Naive B cell (primary cell): ENCODE measurements at regions not wholly inside any gene's neighbourhood (a gene's known extent, or its start where the extent isn't known, plus 50 kb on each side); places are given as distances from the start of the nearest gene placed in this dataset.
A peak's percentile ranks its signal among the peaks of the same experiment; 100 is the strongest.
"Not testable (repeated sequence)": the region's sequence is repeated elsewhere in the genome, so short reads cannot be mapped to it uniquely, and the experiment has no call there.

Experiments used
- ATAC-seq, 2 donors: fragments of 150-1000 bp; cut with Tn5 transposase; 2 replicates each; pipeline ENCODE4 v1.10.0; 2021; ENCODE audit warnings: low read depth in 2 of 2, mild to moderate bottlenecking in 2 of 2, moderate library complexity in 2 of 2
- DNase-seq: peaks from one replicate; pipeline ENCODE4 v3.0.0; 2022
- H3K27ac Mint-ChIP-seq, 6 donors: one replicate each; pipeline ENCODE4 v1.8.0; 2020 to 2022; ENCODE audit warnings: mild to moderate bottlenecking in 6 of 6, mixed read lengths in 6 of 6, moderate library complexity in 5 of 6, inconsistent platforms in 2 of 6
- H3K27me3 Mint-ChIP-seq, 3 donors: one replicate each; pipeline ENCODE4 v1.8.0; 2021 to 2022; ENCODE audit warnings: mixed read lengths in 3 of 3, mild to moderate bottlenecking in 1 of 3
- H3K36me3 Mint-ChIP-seq, 2 donors: one replicate each; pipeline ENCODE4 v1.8.0; 2020 to 2022; ENCODE audit warnings: mixed read lengths in 2 of 2, inconsistent platforms in 1 of 2, mild to moderate bottlenecking in 1 of 2
- H3K4me1 Mint-ChIP-seq, 3 donors: one replicate each; pipeline ENCODE4 v1.8.0; 2020 to 2022; ENCODE audit warnings: mixed read lengths in 3 of 3, inconsistent platforms in 1 of 3, mild to moderate bottlenecking in 1 of 3, moderate library complexity in 1 of 3
- H3K4me3 Mint-ChIP-seq, 8 donors: one replicate each; pipeline ENCODE4 v1.8.0; 2020 to 2022; ENCODE audit warnings: mild to moderate bottlenecking in 8 of 8, mixed read lengths in 8 of 8, moderate library complexity in 8 of 8, inconsistent platforms in 2 of 8
- H3K9me3 Mint-ChIP-seq, 7 donors: one replicate each; pipeline ENCODE4 v1.8.0; 2020 to 2022; ENCODE audit warnings: mixed read lengths in 7 of 7, mild to moderate bottlenecking in 5 of 7, inconsistent platforms in 2 of 7, moderate library complexity in 1 of 7

DNA sequence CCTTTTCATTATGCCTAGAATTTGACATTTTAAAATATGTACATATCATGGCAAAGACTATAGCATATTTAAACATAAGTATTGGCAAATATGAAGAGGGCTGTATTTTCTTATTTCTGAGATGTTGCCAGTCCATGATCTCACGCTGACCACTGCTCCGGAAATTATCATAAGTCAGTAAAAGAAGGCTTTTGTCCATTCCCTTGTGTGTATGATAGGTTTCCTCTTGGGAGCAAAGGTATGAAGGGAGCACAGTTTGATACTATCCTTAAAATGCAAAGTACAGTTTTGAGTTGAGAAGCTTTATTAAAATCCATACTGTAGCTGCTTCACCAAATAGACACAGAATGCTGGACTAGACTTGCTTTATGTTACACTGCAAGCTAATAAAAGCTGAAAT lies 52.6 kb upstream of the AGA start:
- Mint-ChIP-seq H3K4me3 (no peak overlapping the region), H3K27ac (no peak overlapping the region), H3K4me1 (no peaks in the 10 kb centered on the region), H3K36me3 (no peaks in the 10 kb centered on the region), H3K9me3 (peaks cover 0 to 1% (median 0%) of the 10 kb centered on the region in 7 donors), H3K27me3 (no peaks in the 10 kb centered on the region)
- ATAC-seq (no peak), DNase-seq (no peak)

GRCh38 chr4:177495626-177496025 lies 53.4 kb upstream of the AGA start:
- not testable (repeated sequence) for H3K4me1 Mint-ChIP-seq

GRCh38 chr4:177499537-177499936 lies 57.3 kb upstream of the AGA start:
- H3K27me3 Mint-ChIP-seq = no peaks in the 10 kb centered on the region
- H3K4me3 Mint-ChIP-seq = no peak overlapping the region
- H3K27ac Mint-ChIP-seq = no peak overlapping the region
- DNase-seq (no peak), ATAC-seq (no peak)
- H3K4me1 Mint-ChIP-seq = peaks cover 0 to 6% (median 6%) of the 10 kb centered on the region in 3 donors
- H3K9me3 Mint-ChIP-seq = peaks cover 0 to 21% (median 8%) of the 10 kb centered on the region in 7 donors
- H3K36me3 Mint-ChIP-seq = no peaks in the 10 kb centered on the region

More at GRCh38 chr4:177495626-177496025, 53.4 kb upstream of the AGA start:
- H3K4me3 Mint-ChIP-seq, H3K27ac Mint-ChIP-seq, H3K36me3 Mint-ChIP-seq, H3K9me3 Mint-ChIP-seq, DNase-seq, ATAC-seq, H3K27me3 Mint-ChIP-seq: not testable (repeated sequence)

- H3K9me3 Mint-ChIP-seq = peaks cover 1 to 20% (median 10%) of the 10 kb centered on the region in 7 donors
- peak overlapping the region in 1 of 8 donors; percentile 10 for H3K4me3 Mint-ChIP-seq
- ATAC-seq = no peak
- H3K4me1 Mint-ChIP-seq = peaks cover 0 to 6% (median 6%) of the 10 kb centered on the region in 3 donors
- no peak for DNase-seq
- H3K36me3 Mint-ChIP-seq = no peaks in the 10 kb centered on the region
- no peaks in the 10 kb centered on the region for H3K27me3 Mint-ChIP-seq
- no peak overlapping the region for H3K27ac Mint-ChIP-seq
Observed at GRCh38 chr4:177505171-177505615, 63.0 kb upstream of the AGA start.

DNA sequence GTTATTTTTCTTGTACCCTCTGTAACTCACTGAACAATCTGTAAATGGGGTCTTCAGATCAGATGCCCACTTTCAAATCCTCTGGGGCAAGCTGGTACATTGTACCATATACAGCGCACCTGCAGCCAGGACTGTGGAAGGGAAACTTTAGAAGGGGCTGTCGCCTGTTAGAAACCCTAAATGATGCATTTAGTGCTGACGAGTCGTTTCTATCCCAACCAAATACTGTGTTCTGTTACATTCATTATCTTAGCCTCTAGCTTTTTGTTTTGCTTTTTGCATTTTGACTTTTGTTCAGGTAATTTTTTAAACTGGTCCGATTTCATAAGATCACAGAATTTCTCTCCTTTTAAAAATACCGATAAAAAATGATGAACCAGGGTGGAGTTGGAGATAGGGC lies 66.4 kb upstream of the AGA start:
- no peak overlapping the region for H3K4me3 Mint-ChIP-seq
- H3K27me3 Mint-ChIP-seq = no peaks in the 10 kb centered on the region
- H3K9me3 Mint-ChIP-seq = peaks cover 0 to 10% (median 5%) of the 10 kb centered on the region in 7 donors
- ATAC-seq = no peak
- no peak overlapping the region for H3K27ac Mint-ChIP-seq
- no peak for DNase-seq
- no peaks in the 10 kb centered on the region for H3K36me3 Mint-ChIP-seq
- H3K4me1 Mint-ChIP-seq = no peaks in the 10 kb centered on the region

GRCh38 chr4:177509226-177509745 lies 67.0 kb upstream of the AGA start:
- no peaks in the 10 kb centered on the region for H3K4me1 Mint-ChIP-seq

DNA sequence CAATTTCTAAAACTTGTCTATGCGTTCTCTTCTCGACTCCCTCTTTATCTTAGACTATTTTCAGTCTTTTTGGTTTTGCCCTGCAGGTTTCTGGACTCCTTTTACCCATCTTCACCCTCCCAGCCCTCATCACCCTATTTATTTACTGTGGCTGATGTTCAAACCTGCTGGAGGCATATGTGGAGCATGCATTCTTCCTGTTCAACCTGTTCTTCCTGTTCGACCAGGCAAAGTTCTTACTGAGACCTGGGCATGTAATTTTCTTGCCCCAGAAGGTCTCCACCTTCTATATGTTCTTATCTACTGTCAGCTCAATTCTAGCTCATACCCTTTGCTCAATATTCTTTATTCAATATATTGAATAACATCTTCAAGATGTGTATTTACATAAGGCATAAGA lies 69.4 kb upstream of the AGA start:
- H3K9me3 Mint-ChIP-seq = peaks cover 0 to 8% (median 4%) of the 10 kb centered on the region in 7 donors
- H3K27ac Mint-ChIP-seq = no peak overlapping the region
- H3K36me3 Mint-ChIP-seq = no peaks in the 10 kb centered on the region
- no peak overlapping the region for H3K4me3 Mint-ChIP-seq
- ATAC-seq (no peak), DNase-seq (no peak)
- H3K4me1 Mint-ChIP-seq = no peaks in the 10 kb centered on the region
- no peaks in the 10 kb centered on the region for H3K27me3 Mint-ChIP-seq

More at GRCh38 chr4:177509226-177509745, 67.0 kb upstream of the AGA start:
- DNase-seq (no peak), ATAC-seq (no peak)
- H3K4me3 Mint-ChIP-seq = no peak overlapping the region
- peaks cover 0 to 10% (median 4%) of the 10 kb centered on the region in 7 donors for H3K9me3 Mint-ChIP-seq
- H3K36me3 Mint-ChIP-seq = no peaks in the 10 kb centered on the region
- H3K27me3 Mint-ChIP-seq = no peaks in the 10 kb centered on the region
- no peak overlapping the region for H3K27ac Mint-ChIP-seq

GRCh38 chr4:177512646-177513045 lies 70.4 kb upstream of the AGA start:
- no peak overlapping the region for H3K4me3 Mint-ChIP-seq
- DNase-seq (no peak), ATAC-seq (no peak)
- H3K27ac Mint-ChIP-seq = no peak overlapping the region
- no peaks in the 10 kb centered on the region for H3K36me3 Mint-ChIP-seq
- no peaks in the 10 kb centered on the region for H3K4me1 Mint-ChIP-seq
- H3K9me3 Mint-ChIP-seq = peaks cover 0 to 8% (median 4%) of the 10 kb centered on the region in 7 donors
- H3K27me3 Mint-ChIP-seq = no peaks in the 10 kb centered on the region

DNA sequence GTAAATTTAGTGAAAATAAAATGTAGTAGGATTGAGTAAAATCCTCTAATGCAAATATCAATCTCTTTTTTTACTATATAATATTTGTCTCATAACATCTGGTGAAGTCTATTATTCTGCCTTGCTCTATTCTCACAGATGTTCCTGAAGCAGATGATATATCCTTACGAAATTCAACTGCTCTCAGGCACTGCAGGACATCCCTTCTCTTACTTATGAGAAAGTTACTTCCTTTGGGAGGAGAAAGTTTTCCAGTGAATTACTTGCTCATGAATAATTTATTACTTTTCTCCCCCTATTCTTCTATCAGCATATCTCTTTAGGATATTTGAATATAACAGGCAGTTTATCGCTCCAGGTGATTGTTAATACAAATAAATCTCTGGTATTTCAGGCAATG lies 75.6 kb upstream of the AGA start:
- no peaks in the 10 kb centered on the region for H3K27me3 Mint-ChIP-seq
- DNase-seq = no peak

DNA sequence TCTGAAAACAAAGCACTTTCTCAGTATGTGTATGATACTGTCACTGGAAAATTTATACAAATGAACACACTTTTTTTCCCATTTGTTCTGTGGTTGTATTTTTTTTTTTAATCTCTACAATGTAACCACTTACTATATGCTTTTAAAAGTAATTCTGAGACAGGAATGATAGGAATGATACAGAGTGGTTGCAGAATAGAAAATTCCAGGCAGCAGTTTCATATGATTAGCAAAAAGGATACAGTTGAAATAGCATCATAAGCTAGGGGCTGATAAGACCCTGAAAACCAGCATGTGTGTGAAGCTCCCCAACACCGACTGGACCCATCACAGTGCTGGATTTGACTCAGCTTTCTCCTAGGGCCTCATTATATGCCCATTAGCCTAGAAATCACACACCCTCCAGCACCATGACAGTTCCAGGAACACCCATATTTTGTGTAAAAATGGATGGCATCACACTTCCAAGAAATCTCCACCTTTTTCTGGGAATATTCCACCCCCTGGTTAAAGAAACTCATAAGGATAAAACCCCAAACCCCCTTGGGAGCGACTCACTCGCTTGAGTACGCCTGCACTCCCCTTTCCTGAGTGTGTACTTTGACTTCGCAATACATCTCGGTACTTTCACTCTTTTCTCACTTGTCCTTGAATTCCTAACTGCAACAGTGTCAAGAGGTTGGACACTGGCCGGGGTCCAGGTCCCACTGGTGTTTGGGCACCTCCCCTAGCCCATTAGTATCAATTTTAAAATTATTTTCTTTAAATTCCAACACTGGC lies 77.4 kb upstream of the AGA start:
- no peak for ATAC-seq
- no peaks in the 10 kb centered on the region for H3K27me3 Mint-ChIP-seq
- H3K4me1 Mint-ChIP-seq = no peaks in the 10 kb centered on the region
- no peak for DNase-seq
- H3K27ac Mint-ChIP-seq = no peak overlapping the region
- H3K4me3 Mint-ChIP-seq = no peak overlapping the region
- peaks cover 2 to 20% (median 13%) of the 10 kb centered on the region in 7 donors for H3K9me3 Mint-ChIP-seq
- peaks cover 0 to 7% of the 10 kb centered on the region in 2 donors for H3K36me3 Mint-ChIP-seq

More for the DNA sequence above, 75.6 kb upstream of the AGA start:
- Mint-ChIP-seq H3K4me1 (no peaks in the 10 kb centered on the region), H3K9me3 (peaks cover 0 to 15% (median 9%) of the 10 kb centered on the region in 7 donors), H3K36me3 (peaks cover 0 to 2% of the 10 kb centered on the region in 2 donors), H3K4me3 (no peak overlapping the region), H3K27ac (no peak overlapping the region)
- ATAC-seq = no peak

DNA sequence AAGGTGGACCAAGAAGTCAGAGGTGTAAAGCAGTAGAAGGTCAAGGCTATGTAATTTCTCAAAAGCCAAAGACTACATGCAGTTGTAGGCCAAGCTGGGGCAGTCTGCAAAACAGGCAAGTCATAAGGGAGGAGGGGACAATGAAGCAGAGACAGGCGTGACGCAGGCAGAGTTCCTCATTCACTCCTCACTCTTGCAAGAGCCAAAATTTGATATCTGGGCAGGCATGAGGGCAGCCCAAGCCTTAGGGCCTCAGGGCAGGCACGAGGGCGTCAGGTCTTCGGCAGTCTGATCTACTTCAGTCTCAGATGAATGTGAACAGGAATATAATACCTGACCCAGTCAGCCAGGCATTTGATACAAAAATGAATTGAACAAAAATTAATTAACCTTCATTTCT lies 86.4 kb upstream of the AGA start:
- H3K9me3 Mint-ChIP-seq = peaks cover 0 to 10% (median 0%) of the 10 kb centered on the region in 7 donors
- ATAC-seq (no peak), DNase-seq (no peak)
- no peak overlapping the region for H3K4me3 Mint-ChIP-seq
- no peaks in the 10 kb centered on the region for H3K4me1 Mint-ChIP-seq
- H3K36me3 Mint-ChIP-seq = no peaks in the 10 kb centered on the region
- H3K27me3 Mint-ChIP-seq = no peaks in the 10 kb centered on the region
- peak overlapping the region in 1 of 6 donors; percentile 3 for H3K27ac Mint-ChIP-seq

DNA sequence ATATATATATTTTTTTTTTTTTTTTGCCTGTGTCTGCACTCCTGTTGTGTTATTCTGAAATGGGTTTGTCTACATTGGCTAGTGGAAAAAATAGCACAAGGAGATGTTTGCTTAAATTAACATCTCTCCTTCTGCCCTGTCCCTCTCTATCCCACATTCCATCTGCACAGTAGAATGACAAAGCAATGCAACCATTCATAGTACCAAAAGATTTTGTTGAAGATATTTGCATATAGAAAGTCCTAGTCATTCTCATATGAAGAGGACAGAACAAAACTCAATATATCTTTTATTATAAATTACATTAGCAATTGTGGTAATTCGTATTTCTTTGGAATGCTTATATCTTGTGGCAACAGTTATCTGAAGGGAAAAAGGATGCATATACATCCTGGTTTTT lies 88.3 kb upstream of the AGA start:
- Mint-ChIP-seq H3K4me1 (no peaks in the 10 kb centered on the region), H3K4me3 (no peak overlapping the region), H3K9me3 (peaks cover 0 to 8% (median 3%) of the 10 kb centered on the region in 7 donors), H3K27me3 (no peaks in the 10 kb centered on the region), H3K36me3 (no peaks in the 10 kb centered on the region), H3K27ac (no peak overlapping the region)
- no peak for DNase-seq
- ATAC-seq = no peak

GRCh38 chr4:177532358-177532757 lies 90.1 kb upstream of the AGA start:
- no peak for ATAC-seq
- Mint-ChIP-seq H3K4me3 (no peak overlapping the region), H3K9me3 (peaks cover 0 to 8% (median 3%) of the 10 kb centered on the region in 7 donors), H3K27ac (no peak overlapping the region), H3K27me3 (no peaks in the 10 kb centered on the region), H3K4me1 (no peaks in the 10 kb centered on the region), H3K36me3 (no peaks in the 10 kb centered on the region)
- no peak for DNase-seq

GRCh38 chr4:177534841-177535240 lies 92.6 kb upstream of the AGA start:
- not testable (repeated sequence) for H3K9me3 Mint-ChIP-seq, ATAC-seq, H3K36me3 Mint-ChIP-seq, DNase-seq, H3K27ac Mint-ChIP-seq, H3K4me1 Mint-ChIP-seq, H3K4me3 Mint-ChIP-seq, H3K27me3 Mint-ChIP-seq
